ENCODE measurements at regions not wholly inside any gene's neighbourhood (a gene's known extent, or its start where the extent isn't known, plus 50 kb on each side); places are given as distances from the start of the nearest gene placed in this dataset.

GRCh38 chr6:141491684-141492083 lies 641.0 kb upstream of the GJE1 start:
- Histone ChIP-seq H3K36me3 (peaks cover 10% of the 10 kb centered on the region), H3K4me3 (no peak overlapping the region), H3K9me3 (peaks cover 2% of the 10 kb centered on the region; the same call in 1 of the 2 replicates), H3K27me3 (no peaks in the 10 kb centered on the region)
- no peak for DNase-seq

DNA sequence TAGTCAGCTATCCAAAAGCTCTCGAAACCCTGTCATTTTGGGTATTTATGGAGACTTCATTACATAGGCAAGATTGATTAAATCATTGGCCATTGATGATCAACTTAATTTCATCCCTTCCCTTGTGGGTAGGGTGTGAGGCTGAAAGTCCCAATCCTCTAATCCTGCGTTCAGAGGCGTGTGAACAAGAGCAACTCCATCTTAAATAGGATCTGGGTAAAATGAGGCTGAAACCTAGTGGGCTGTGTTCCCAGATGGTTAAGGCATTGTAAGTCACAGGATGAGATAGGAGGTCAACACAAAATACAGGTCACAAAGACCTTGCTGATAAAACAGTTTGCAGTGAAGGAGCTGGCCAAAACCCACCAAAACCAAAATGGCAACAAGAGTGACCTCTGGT lies 641.7 kb upstream of the GJE1 start:
- no peak for DNase-seq
- Histone ChIP-seq H3K4me3 (no peak overlapping the region), H3K27me3 (no peaks in the 10 kb centered on the region), H3K36me3 (peaks cover 12% of the 10 kb centered on the region), H3K9me3 (peaks cover 2% of the 10 kb centered on the region)

- H3K9me3 ChIP-seq, result no peaks in the 10 kb centered on the region; the same call in none of the 2 replicates
- peaks cover 19% of the 10 kb centered on the region for H3K36me3 ChIP-seq
- no peaks in the 10 kb centered on the region for H3K27me3 ChIP-seq
- H3K4me3 ChIP-seq, result no peak overlapping the region
- DNase-seq, result no peak
Measured at GRCh38 chr6:141488488-141488887, 644.2 kb upstream of the GJE1 start.

DNA sequence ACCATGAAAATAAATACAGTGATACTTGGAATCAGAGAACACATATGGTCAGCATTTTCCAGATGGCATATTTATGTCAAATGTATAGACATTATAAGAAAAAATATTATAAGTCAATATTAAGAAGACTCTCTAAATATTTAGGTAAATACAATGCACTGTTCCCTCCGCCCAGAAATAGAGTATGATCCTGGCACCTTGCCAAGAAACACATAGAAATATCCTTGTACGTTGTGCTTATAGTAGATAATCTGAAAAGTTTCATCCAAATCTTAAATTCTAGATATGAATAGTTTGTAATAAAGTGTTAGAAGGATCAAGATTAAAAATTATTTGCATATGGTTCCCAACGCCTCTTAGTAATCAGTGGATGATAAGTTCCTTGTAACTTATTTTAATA lies 645.8 kb upstream of the GJE1 start:
- DNase-seq, result no peak

GRCh38 chr6:141484711-141485110 lies 648.0 kb upstream of the GJE1 start:
- DNase-seq, result peak; percentile 68

More for the DNA sequence above, 645.8 kb upstream of the GJE1 start:
- no peaks in the 10 kb centered on the region; the same call in none of the 2 replicates for H3K9me3 ChIP-seq
- H3K36me3 ChIP-seq, result peaks cover 19% of the 10 kb centered on the region
- H3K4me3 ChIP-seq, result no peak overlapping the region
- H3K27me3 ChIP-seq, result no peaks in the 10 kb centered on the region

DNA sequence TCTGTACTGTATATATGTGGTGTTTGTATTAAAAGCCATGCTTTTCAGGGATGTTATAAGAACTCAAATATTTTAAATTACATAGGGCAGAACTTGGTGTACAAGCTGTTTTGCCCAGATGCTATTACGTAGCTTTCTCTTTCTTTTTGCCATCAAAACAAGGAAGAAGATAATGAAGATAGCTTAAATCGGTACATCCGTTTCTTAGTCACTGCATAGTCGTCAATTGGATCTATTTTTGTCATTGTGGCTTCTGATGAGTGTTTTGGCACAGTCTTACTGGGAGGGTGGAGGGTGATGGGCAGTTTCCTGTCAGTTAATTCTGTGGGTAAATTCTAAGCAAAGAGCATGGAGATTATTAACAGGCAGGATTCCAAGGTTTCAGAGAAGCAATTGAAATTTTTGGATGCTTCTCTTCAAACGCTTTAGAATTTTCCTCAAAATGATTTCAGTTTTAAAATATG lies 649.1 kb upstream of the GJE1 start:
- Histone ChIP-seq H3K9me3 (peaks cover 19% of the 10 kb centered on the region), H3K27me3 (no peaks in the 10 kb centered on the region)

More at GRCh38 chr6:141484711-141485110, 648.0 kb upstream of the GJE1 start:
- peaks cover 34% of the 10 kb centered on the region for H3K36me3 ChIP-seq
- H3K4me3 ChIP-seq, result no peak overlapping the region
- H3K27me3 ChIP-seq, result no peaks in the 10 kb centered on the region
- peaks cover 13% of the 10 kb centered on the region for H3K9me3 ChIP-seq

DNA sequence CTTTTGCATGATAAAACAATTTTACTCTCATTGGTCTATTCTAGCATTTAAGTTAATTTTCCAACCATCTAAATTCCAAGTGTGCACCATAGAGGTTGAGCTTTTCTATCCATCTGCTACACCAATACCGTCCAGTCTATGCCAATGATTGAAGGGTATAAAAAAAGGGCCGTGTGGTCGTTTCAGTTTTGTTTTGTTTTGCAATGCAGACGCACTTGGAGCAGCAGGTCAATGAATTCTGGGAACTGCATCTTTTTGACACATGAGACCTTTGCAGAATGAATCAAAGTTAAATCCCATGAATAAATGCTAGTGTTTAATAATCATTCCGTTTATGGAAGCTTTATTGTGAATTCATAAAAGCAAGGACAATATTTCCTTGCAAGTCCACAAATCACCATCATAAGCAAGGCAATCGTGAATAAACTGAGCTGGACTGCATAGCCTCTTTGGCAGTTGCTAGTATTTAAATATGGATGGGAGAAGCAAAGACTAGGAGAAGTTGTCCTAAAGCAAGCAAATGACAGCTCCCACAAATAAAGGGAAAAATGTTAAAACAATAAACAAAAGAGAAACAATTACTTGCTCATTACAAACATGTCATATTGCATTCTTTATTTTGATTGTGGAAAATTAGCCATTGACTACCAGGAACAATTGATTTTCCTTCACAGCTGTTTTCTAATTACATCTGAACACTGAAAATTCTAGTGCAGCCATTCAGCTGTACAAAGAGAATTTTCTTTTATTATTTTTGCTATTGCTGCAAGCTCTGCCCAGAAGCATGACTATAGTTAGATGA lies 649.7 kb upstream of the GJE1 start:
- H3K36me3 ChIP-seq, result peaks cover 31% of the 10 kb centered on the region
- H3K9me3 ChIP-seq, result peaks cover 19% of the 10 kb centered on the region
- DNase-seq, result no peak
- no peaks in the 10 kb centered on the region for H3K27me3 ChIP-seq
- H3K4me3 ChIP-seq, result peak overlapping the region; percentile 27

More for the DNA sequence above, 649.1 kb upstream of the GJE1 start:
- peaks cover 34% of the 10 kb centered on the region for H3K36me3 ChIP-seq
- DNase-seq, result peak; percentile 76
- peak overlapping the region; percentile 27 for H3K4me3 ChIP-seq

DNA sequence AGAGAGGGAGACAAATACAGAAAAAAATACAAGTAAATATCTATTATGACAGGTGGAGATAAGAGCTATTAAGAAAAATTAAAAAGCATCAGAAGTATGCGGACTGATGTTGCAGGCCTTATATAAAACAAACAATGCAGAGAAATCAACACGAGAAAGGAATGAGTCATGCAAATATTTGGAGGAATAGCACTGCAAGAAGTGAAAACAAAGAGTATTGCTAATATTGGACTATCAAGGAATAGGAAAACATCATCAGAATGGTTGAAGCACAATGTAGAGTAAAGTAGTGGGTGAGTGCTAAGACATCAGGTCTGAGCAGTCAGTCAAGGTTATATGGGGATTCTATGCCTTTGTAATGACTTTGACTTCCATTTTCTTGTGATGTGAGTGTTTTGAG lies 657.5 kb upstream of the GJE1 start:
- Histone ChIP-seq H3K36me3 (peaks cover 6% of the 10 kb centered on the region), H3K9me3 (peaks cover 12% of the 10 kb centered on the region), H3K4me3 (no peak overlapping the region), H3K27me3 (no peaks in the 10 kb centered on the region)
- DNase-seq, result no peak

DNA sequence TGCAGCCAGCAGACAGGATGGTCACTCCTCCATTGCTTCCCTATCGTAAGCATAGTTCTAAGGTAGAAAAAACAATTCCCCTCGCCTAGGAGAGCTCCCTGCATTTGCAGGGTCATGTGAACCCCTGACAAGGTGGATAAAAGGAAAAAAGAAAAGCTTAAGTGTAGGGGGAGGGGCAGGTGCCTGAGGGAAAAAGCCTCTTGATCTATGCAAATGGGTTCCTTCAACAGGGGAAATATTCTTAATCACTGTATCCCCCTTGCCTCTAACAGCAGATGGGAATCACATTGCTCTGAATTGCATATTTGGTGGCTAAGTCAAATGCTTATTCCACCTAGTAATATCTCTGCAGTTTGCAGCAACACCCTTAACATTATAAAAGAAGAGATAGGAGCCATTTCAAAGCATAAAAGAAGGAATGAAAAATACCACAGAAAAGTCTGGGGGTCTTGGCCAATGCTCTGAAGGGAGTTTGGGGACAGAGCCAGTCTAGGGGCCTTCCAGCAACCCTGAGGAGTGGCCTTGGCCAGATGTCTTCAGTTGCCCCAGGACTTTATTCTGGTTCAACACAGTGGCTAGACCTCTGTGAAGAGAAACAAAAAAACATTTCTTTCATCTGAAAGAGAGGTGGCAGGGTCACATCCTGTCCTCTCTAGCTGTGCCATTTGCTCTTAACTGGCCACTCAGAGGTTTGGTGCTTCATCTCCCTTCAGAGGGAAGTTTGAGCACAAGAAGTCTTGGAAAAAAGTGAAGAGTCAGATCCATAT lies 660.4 kb upstream of the GJE1 start:
- no peak overlapping the region for H3K4me3 ChIP-seq
- no peak for DNase-seq
- H3K9me3 ChIP-seq, result peaks cover 3% of the 10 kb centered on the region
- no peaks in the 10 kb centered on the region for H3K27me3 ChIP-seq
- H3K36me3 ChIP-seq, result peaks cover 11% of the 10 kb centered on the region

DNA sequence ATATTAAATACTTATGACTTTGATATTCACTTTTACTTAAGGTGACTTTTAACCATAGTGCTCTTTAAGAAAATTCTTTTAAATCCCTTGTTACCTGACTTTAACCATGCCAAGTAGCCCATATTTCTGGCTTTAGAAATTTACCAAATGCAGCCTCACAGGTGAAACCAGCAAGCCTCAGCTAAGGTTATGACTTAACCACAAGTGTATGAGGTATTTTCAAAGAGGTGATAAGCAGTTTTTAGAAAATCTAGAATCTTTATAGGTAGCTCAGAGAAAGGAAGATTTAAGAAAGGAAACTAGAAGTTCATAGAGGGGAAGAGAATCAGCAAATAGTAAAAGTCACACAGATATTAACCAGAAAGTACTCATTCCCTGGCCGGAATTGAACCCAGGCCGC lies 661.9 kb upstream of the GJE1 start:
- Histone ChIP-seq H3K4me3 (no peak overlapping the region), H3K9me3 (no peaks in the 10 kb centered on the region; the same call in 1 of the 2 replicates), H3K36me3 (peaks cover 10% of the 10 kb centered on the region), H3K27me3 (no peaks in the 10 kb centered on the region)
- DNase-seq, result no peak

- peak; percentile 51 for DNase-seq
- Histone ChIP-seq H3K36me3 (peaks cover 15% of the 10 kb centered on the region), H3K27me3 (no peaks in the 10 kb centered on the region), H3K9me3 (no peaks in the 10 kb centered on the region; the same call in 1 of the 2 replicates), H3K4me3 (no peak overlapping the region)
Measured at GRCh38 chr6:141467881-141468280, 664.8 kb upstream of the GJE1 start.

GRCh38 chr6:141467041-141467440 lies 665.7 kb upstream of the GJE1 start:
- Histone ChIP-seq H3K9me3 (no peaks in the 10 kb centered on the region; the same call in 1 of the 2 replicates), H3K36me3 (peaks cover 23% of the 10 kb centered on the region), H3K27me3 (no peaks in the 10 kb centered on the region), H3K4me3 (no peak overlapping the region)
- no peak for DNase-seq

DNA sequence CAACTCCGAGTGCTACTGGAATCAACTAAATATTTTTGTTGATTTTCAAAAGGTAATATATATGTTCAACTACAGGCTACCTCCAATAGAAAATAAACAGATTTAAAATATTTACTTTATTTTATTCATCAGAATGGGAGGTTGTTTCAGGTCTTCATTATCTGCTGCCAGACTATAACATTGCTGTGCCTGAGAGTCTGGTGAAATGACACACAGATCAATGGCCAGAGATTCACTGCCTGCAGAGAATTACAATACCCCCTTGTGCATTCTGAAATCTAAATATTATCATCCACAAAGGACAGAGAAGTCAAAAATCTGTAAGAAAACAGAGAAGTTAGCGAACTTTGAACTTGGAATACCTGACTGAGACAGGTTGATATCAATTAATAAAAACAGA lies 667.8 kb upstream of the GJE1 start:
- Histone ChIP-seq H3K36me3 (peaks cover 38% of the 10 kb centered on the region), H3K4me3 (no peak overlapping the region), H3K27me3 (no peaks in the 10 kb centered on the region), H3K9me3 (no peaks in the 10 kb centered on the region; the same call in 1 of the 2 replicates)
- DNase-seq, result no peak

DNA sequence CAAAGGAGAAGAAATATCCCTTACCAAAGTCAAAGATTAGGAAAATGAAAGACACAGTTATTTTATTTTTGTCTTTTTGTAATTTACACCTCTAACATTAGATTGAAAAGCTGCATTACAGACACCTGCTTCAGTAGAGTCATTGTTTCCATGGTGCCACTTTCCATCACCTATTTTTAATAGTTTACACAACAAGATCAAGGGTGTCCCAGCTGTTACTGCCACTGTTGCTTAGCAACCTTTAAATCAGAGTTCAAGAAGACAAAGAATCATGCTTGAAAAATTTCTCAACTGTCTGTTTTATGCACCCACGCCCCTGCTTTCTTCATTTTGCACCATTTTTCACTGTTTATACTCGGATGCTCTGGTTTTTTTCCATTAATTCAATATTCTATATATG lies 668.2 kb upstream of the GJE1 start:
- Histone ChIP-seq H3K36me3 (peaks cover 38% of the 10 kb centered on the region), H3K9me3 (no peaks in the 10 kb centered on the region; the same call in 1 of the 2 replicates), H3K4me3 (no peak overlapping the region), H3K27me3 (no peaks in the 10 kb centered on the region)
- peak; percentile 9 for DNase-seq

GRCh38 chr6:141463237-141463977 lies 669.3 kb upstream of the GJE1 start:
- peak; percentile 58 for DNase-seq

GRCh38 chr6:141460743-141461484 lies 671.8 kb upstream of the GJE1 start:
- Histone ChIP-seq H3K27me3 (no peaks in the 10 kb centered on the region), H3K9me3 (no peaks in the 10 kb centered on the region; the same call in 1 of the 2 replicates), H3K36me3 (peaks cover 45% of the 10 kb centered on the region), H3K4me3 (no peak overlapping the region)
- DNase-seq, result no peak

More at GRCh38 chr6:141463237-141463977, 669.3 kb upstream of the GJE1 start:
- no peaks in the 10 kb centered on the region for H3K27me3 ChIP-seq
- H3K4me3 ChIP-seq, result peak overlapping the region; percentile 35
- H3K9me3 ChIP-seq, result no peaks in the 10 kb centered on the region; the same call in 1 of the 2 replicates
- peaks cover 39% of the 10 kb centered on the region for H3K36me3 ChIP-seq
